IMR-90 (cell line): ENCODE measurements at regions not wholly inside any gene's neighbourhood (a gene's known extent, or its start where the extent isn't known, plus 50 kb on each side); places are given as distances from the start of the nearest gene placed in this dataset.

Source experiments
- ATAC-seq: fragments of 200-7000 bp; cut with Tn5 transposase; 2 replicates; pipeline ENCODE4 v1.9.1; 2020; ENCODE audit warnings: low read depth, mild to moderate bottlenecking, moderate library complexity
- BruUV-seq: library from RNA; stranded (reverse); fragments of 400-500 nt; replicated peaks from 2 replicates; lab custom pipeline; 2021; lab: Mats Ljungman, UMichigan
- CTCF ChIA-PET: fragments of 300-600 bp; formaldehyde crosslinking; extraction: SDS; loops from one replicate; lab custom pipeline; 2021; ENCODE audit warnings: antibody characterized with exemption; lab: Yijun Ruan, JAX
- POLR2A ChIA-PET: fragments of 300-600 bp; sonication (Branson Sonifier 250); formaldehyde crosslinking; loops from one replicate; lab custom pipeline; 2022; ENCODE audit warnings: antibody characterized with exemption; ENCODE audit not compliant: unreplicated experiment; lab: Charles Lee
- DNase-seq: peaks from one replicate; pipeline ENCODE4 v3.0.0; 2013
- H2AFZ ChIP-seq: replicated peaks from 2 replicates; pipeline ENCODE3; 2013; ENCODE audit warnings: low read length, mild to moderate bottlenecking; ENCODE audit not compliant: poor library complexity
- H2AK5ac ChIP-seq: 2 replicates; pipeline ENCODE4 v1.6.1; 2013; ENCODE audit warnings: low read depth, low read length, inconsistent platforms
- H2AK9ac ChIP-seq: replicated peaks from 2 replicates; pipeline ENCODE3; 2013; ENCODE audit warnings: mild to moderate bottlenecking, low read depth, low read length, moderate library complexity; ENCODE audit not compliant: poor library complexity
- H2BK120ac ChIP-seq: 2 replicates; pipeline ENCODE4 v1.6.1; 2013; ENCODE audit warnings: low read depth, low read length, inconsistent platforms
- H2BK15ac ChIP-seq: 3 replicates; pipeline ENCODE4 v1.6.1; 2013; ENCODE audit warnings: low read depth, low read length, inconsistent platforms
- H2BK20ac ChIP-seq: 2 replicates; pipeline ENCODE4 v1.6.1; 2013; ENCODE audit warnings: low read depth, mild to moderate bottlenecking, inconsistent platforms, low read length, moderate library complexity
- H2BK5ac ChIP-seq: 2 replicates; pipeline ENCODE4 v1.6.1; 2013; ENCODE audit warnings: mild to moderate bottlenecking, low read depth, low read length, inconsistent platforms; ENCODE audit not compliant: poor library complexity, severe bottlenecking
- H3K14ac ChIP-seq: replicated peaks from 2 replicates; pipeline ENCODE4 v1.6.1; 2013; ENCODE audit warnings: low read depth, low read length, inconsistent platforms
- H3K18ac ChIP-seq: 2 replicates; pipeline ENCODE4 v1.6.1; 2013; ENCODE audit warnings: low read depth, low read length, control low read depth
- H3K23ac ChIP-seq: 2 replicates; pipeline ENCODE4 v1.6.1; 2013; ENCODE audit warnings: low read depth, low read length, inconsistent platforms
- H3K27ac ChIP-seq: 2 replicates; pipeline ENCODE4 v1.5.1; 2013; ENCODE audit warnings: mild to moderate bottlenecking, control low read depth, low read length; ENCODE audit not compliant: insufficient read depth
- H3K27me3 ChIP-seq: 2 replicates; pipeline ENCODE4 v1.6.1; 2013; ENCODE audit warnings: low read length; ENCODE audit not compliant: control insufficient read depth, insufficient read depth
- H3K36me3 ChIP-seq: 2 replicates; pipeline ENCODE4 v1.6.1; 2013; ENCODE audit warnings: low read length, mixed read lengths; ENCODE audit not compliant: control insufficient read depth, insufficient read depth
- H3K4ac ChIP-seq: 2 replicates; pipeline ENCODE4 v1.6.1; 2013; ENCODE audit warnings: low read depth, low read length, inconsistent platforms
- H3K4me1 ChIP-seq: 2 replicates; pipeline ENCODE4 v1.6.1; 2013; ENCODE audit warnings: low read length, mixed read lengths; ENCODE audit not compliant: control insufficient read depth, insufficient read depth
- H3K4me2 ChIP-seq: 2 replicates; pipeline ENCODE4 v1.6.1; 2013; ENCODE audit warnings: low read depth, mild to moderate bottlenecking, control low read depth, low read length, moderate library complexity
- H3K4me3 ChIP-seq: 2 replicates; pipeline ENCODE4 v1.5.1; 2013; ENCODE audit warnings: low read depth, mild to moderate bottlenecking, control low read depth, low read length, moderate library complexity; ENCODE audit not compliant: insufficient read depth
- H3K56ac ChIP-seq: 2 replicates; pipeline ENCODE4 v1.6.1; 2013; ENCODE audit warnings: low read length, inconsistent platforms; ENCODE audit not compliant: insufficient read depth; ENCODE audit errors: extremely low read depth
- H3K79me1 ChIP-seq, 2 experiments: 2 replicates each; pipeline ENCODE4 v1.6.1; 2013; ENCODE audit warnings: low read length in 2 of 2, inconsistent platforms in 1 of 2, low read depth in 1 of 2
- H3K9ac ChIP-seq: 2 replicates; pipeline ENCODE4 v1.6.1; 2013; ENCODE audit warnings: low read depth, low read length, control low read depth
- H3K9me1 ChIP-seq: 2 replicates; pipeline ENCODE4 v1.6.1; 2013; ENCODE audit warnings: low read length, inconsistent platforms; ENCODE audit not compliant: insufficient read depth
- H3K9me3 ChIP-seq: 2 replicates; pipeline ENCODE4 v1.6.1; 2013; ENCODE audit warnings: low read length; ENCODE audit not compliant: control insufficient read depth, insufficient read depth
- H4K20me1 ChIP-seq: 2 replicates; pipeline ENCODE4 v1.6.1; 2013; ENCODE audit warnings: low read length, inconsistent platforms; ENCODE audit not compliant: insufficient read depth
- H4K5ac ChIP-seq: 2 replicates; pipeline ENCODE4 v1.6.1; 2013; ENCODE audit warnings: mild to moderate bottlenecking, low read depth, low read length, control low read depth
- H4K8ac ChIP-seq, 2 experiments: 2 replicates each; pipeline ENCODE4 v1.6.1; 2013; ENCODE audit warnings: low read depth in 2 of 2, low read length in 2 of 2, control low read depth in 1 of 2, inconsistent platforms in 1 of 2
- H4K91ac ChIP-seq: 2 replicates; pipeline ENCODE4 v1.6.1; 2013; ENCODE audit warnings: low read depth, low read length, inconsistent platforms; ENCODE audit not compliant: insufficient read depth
- BHLHE40 ChIP-seq: fragments of 150-350 bp; IDR thresholded peaks from 2 replicates; pipeline ENCODE4 v1.6.1; 2016; ENCODE audit warnings: mild to moderate bottlenecking, low read depth, low read length
- CEBPB ChIP-seq: IDR thresholded peaks from 2 replicates; pipeline ENCODE4 v1.6.1; 2012; ENCODE audit warnings: low read depth, low read length, improper control_type of control experiment
- CHD1 ChIP-seq: IDR thresholded peaks from 2 replicates; pipeline ENCODE4 v1.6.1; 2012; ENCODE audit warnings: low read depth, low read length, improper control_type of control experiment
- FOS ChIP-seq: fragments of 150-350 bp; IDR thresholded peaks from 2 replicates; pipeline ENCODE4 v1.6.1; 2016; ENCODE audit warnings: low read depth, low read length
- MAFK ChIP-seq: IDR thresholded peaks from 2 replicates; pipeline ENCODE4 v1.6.1; 2012; ENCODE audit warnings: low read depth, low read length, improper control_type of control experiment
- MAZ ChIP-seq: IDR thresholded peaks from 2 replicates; pipeline ENCODE4 v1.6.1; 2012; ENCODE audit warnings: low read depth, mild to moderate bottlenecking, low read length, improper control_type of control experiment, moderate library complexity, borderline replicate concordance
- NFE2L2 ChIP-seq: fragments of 150-350 bp; IDR thresholded peaks from 2 replicates; pipeline ENCODE4 v1.6.1; 2016; ENCODE audit warnings: low read depth, mild to moderate bottlenecking, low read length
- POLR2A ChIP-seq: IDR thresholded peaks from 2 replicates; pipeline ENCODE4 v1.6.1; 2012; ENCODE audit warnings: mild to moderate bottlenecking, low read depth, low read length
- RCOR1 ChIP-seq: IDR thresholded peaks from 2 replicates; pipeline ENCODE4 v1.6.1; 2012; ENCODE audit warnings: mild to moderate bottlenecking, low read length, improper control_type of control experiment; ENCODE audit not compliant: insufficient replicate concordance
- RFX5 ChIP-seq: IDR thresholded peaks from 2 replicates; pipeline ENCODE4 v1.8.0; 2012; ENCODE audit warnings: low read depth, mild to moderate bottlenecking, low read length, moderate library complexity
- SMC3 ChIP-seq: fragments of 150-350 bp; IDR thresholded peaks from 2 replicates; pipeline ENCODE4 v1.6.1; 2016; ENCODE audit warnings: low read depth, mild to moderate bottlenecking, antibody characterized with exemption, low read length, moderate library complexity
- WGBS, 2 experiments: methylation state at CpG; one replicate each; pipeline versions ENCODE4 v1.1.5 to v1.1.7; 2013; ENCODE audit warnings: missing lambda C conversion rate in 2 of 2; ENCODE audit not compliant: insufficient read length in 1 of 2; ENCODE audit errors: extremely low coverage in 2 of 2; 5-methylcytosine and 5-hydroxymethylcytosine counted together
- dilution Hi-C: fragments of 300-500 bp; cut with HindIII; formaldehyde crosslinking; loops from one replicate; pipeline ENCODE4 v1.14.3; 2018; ENCODE audit warnings: low sequenced_read_pairs; ENCODE audit not compliant: unreplicated experiment
- in situ Hi-C: fragments of 300-500 bp; cut with MboI; formaldehyde crosslinking; loops from 3 replicates; pipeline ENCODE4 v1.14.3; 2019; ENCODE audit warnings: low sequenced_read_pairs, inconsistent platforms, mixed read lengths
- intact Hi-C: fragments of 100-400 bp; cut with micrococcal nuclease; formaldehyde crosslinking; loops from 2 replicates; pipeline ENCODE4 v1.10.0; 2022
- TF ChIP-seq, protein P1 (sequence below): conservative IDR thresholded peaks from 2 replicates; pipeline ENCODE4 v1.5.1; 2012; ENCODE audit warnings: mild to moderate bottlenecking, low read depth, low read length, improper control_type of control experiment
- TF ChIP-seq, protein P2 (sequence below): fragments of 150-350 bp; IDR thresholded peaks from 2 replicates; pipeline ENCODE4 v1.6.1; 2017; ENCODE audit warnings: mild to moderate bottlenecking, antibody characterized with exemption, low read length, low read depth
- TF ChIP-seq, protein P3 (sequence below): fragments of 150-350 bp; IDR thresholded peaks from 2 replicates; pipeline ENCODE4 v1.6.1; 2016; ENCODE audit warnings: low read depth, mild to moderate bottlenecking, low read length, moderate library complexity, borderline replicate concordance

- POLR2A ChIA-PET = no interaction called here
- H3K9ac ChIP-seq = no peak overlapping the region
- H3K23ac ChIP-seq = no peak overlapping the region
- no peaks in the 10 kb centered on the region for H3K79me1 ChIP-seq
- H3K56ac ChIP-seq = no peak overlapping the region
- no peak overlapping the region for H3K4ac ChIP-seq
- no peak overlapping the region for H4K91ac ChIP-seq
- no peaks in the 10 kb centered on the region for H3K27me3 ChIP-seq
- no peak overlapping the region for H2AFZ ChIP-seq
- DNase-seq = no peak
- in situ Hi-C loops = no loop called here
- CTCF ChIA-PET = no interaction called here
- dilution Hi-C loops = no loop called here
- ATAC-seq = no peak
- no peak overlapping the region for H2BK120ac ChIP-seq
- no peak overlapping the region for H4K8ac ChIP-seq
- no peak overlapping the region for H3K18ac ChIP-seq
- H2BK5ac ChIP-seq = no peak overlapping the region
- WGBS, 2 experiments = 67% methylated on average over 3 of the region's 11 CpGs; no CpG with 5 or more reads in 1 of the 2 experiments
- TF ChIP-seq CEBPB = no peak
- no peak for TF ChIP-seq RCOR1
- no peak for TF ChIP-seq NFE2L2
- TF ChIP-seq BHLHE40 = no peak
- TF ChIP-seq, protein P1, sequence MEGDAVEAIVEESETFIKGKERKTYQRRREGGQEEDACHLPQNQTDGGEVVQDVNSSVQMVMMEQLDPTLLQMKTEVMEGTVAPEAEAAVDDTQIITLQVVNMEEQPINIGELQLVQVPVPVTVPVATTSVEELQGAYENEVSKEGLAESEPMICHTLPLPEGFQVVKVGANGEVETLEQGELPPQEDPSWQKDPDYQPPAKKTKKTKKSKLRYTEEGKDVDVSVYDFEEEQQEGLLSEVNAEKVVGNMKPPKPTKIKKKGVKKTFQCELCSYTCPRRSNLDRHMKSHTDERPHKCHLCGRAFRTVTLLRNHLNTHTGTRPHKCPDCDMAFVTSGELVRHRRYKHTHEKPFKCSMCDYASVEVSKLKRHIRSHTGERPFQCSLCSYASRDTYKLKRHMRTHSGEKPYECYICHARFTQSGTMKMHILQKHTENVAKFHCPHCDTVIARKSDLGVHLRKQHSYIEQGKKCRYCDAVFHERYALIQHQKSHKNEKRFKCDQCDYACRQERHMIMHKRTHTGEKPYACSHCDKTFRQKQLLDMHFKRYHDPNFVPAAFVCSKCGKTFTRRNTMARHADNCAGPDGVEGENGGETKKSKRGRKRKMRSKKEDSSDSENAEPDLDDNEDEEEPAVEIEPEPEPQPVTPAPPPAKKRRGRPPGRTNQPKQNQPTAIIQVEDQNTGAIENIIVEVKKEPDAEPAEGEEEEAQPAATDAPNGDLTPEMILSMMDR = no peak
- no peak for TF ChIP-seq MAFK
- TF ChIP-seq SMC3 = no peak
- no peak for TF ChIP-seq CHD1
- TF ChIP-seq POLR2A = no peak
- TF ChIP-seq, protein P2, sequence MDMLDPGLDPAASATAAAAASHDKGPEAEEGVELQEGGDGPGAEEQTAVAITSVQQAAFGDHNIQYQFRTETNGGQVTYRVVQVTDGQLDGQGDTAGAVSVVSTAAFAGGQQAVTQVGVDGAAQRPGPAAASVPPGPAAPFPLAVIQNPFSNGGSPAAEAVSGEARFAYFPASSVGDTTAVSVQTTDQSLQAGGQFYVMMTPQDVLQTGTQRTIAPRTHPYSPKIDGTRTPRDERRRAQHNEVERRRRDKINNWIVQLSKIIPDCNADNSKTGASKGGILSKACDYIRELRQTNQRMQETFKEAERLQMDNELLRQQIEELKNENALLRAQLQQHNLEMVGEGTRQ = no peak
- no peak for TF ChIP-seq FOS
- TF ChIP-seq, protein P3, sequence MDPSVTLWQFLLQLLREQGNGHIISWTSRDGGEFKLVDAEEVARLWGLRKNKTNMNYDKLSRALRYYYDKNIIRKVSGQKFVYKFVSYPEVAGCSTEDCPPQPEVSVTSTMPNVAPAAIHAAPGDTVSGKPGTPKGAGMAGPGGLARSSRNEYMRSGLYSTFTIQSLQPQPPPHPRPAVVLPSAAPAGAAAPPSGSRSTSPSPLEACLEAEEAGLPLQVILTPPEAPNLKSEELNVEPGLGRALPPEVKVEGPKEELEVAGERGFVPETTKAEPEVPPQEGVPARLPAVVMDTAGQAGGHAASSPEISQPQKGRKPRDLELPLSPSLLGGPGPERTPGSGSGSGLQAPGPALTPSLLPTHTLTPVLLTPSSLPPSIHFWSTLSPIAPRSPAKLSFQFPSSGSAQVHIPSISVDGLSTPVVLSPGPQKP = no peak
- no peak for TF ChIP-seq RFX5
- no peak for TF ChIP-seq MAZ
- intact Hi-C loops = no loop called here
- H4K20me1 ChIP-seq = no peaks in the 10 kb centered on the region
- H3K14ac ChIP-seq = no peak overlapping the region
- no peaks in the 10 kb centered on the region for H3K36me3 ChIP-seq
- no peak overlapping the region for H3K4me3 ChIP-seq
- H3K27ac ChIP-seq = no peak overlapping the region
- H2BK20ac ChIP-seq = no peak overlapping the region
- no peak overlapping the region for H3K4me2 ChIP-seq
- H2BK15ac ChIP-seq = no peak overlapping the region
- H2AK9ac ChIP-seq = no peak overlapping the region
- H4K5ac ChIP-seq = no peak overlapping the region
- no peaks in the 10 kb centered on the region for H3K4me1 ChIP-seq
- BruUV-seq = no TSS peak
- H3K9me1 ChIP-seq = no peaks in the 10 kb centered on the region
- no peak overlapping the region for H2AK5ac ChIP-seq
- H3K9me3 ChIP-seq = peaks cover 34% of the 10 kb centered on the region
Measured at GRCh38 chr10:128511284-128511683, 385.1 kb upstream of the MKI67 start.
